T-helper 17 cell (primary cell): ENCODE measurements at regions not wholly inside any gene's neighbourhood (a gene's known extent, or its start where the extent isn't known, plus 50 kb on each side); places are given as distances from the start of the nearest gene placed in this dataset.
"Not testable (repeated sequence)": the region's sequence is repeated elsewhere in the genome, so short reads cannot be mapped to it uniquely, and the experiment has no call there.

Experiments
- ATAC-seq: fragments of 150-1000 bp; cut with Tn5 transposase; 2 replicates; pipeline ENCODE4 v1.10.0; 2021; ENCODE audit warnings: mild to moderate bottlenecking, moderate library complexity
- DNase-seq, 3 donors: peaks; one replicate each; pipeline versions ENCODE4 v3.0.0 to v3.0.0-alpha.2; 2020 to 2021
- H3K9me3 ChIP-seq: one replicate; pipeline ENCODE4 v1.7.0; 2013; ENCODE audit warnings: low read length, mild to moderate bottlenecking; ENCODE audit not compliant: control insufficient read depth, poor library complexity, severe bottlenecking
- H3K27ac Mint-ChIP-seq: one replicate; pipeline ENCODE4 v1.8.0; 2022; ENCODE audit warnings: mild to moderate bottlenecking, moderate library complexity, mixed read lengths
- H3K27me3 Mint-ChIP-seq: one replicate; pipeline ENCODE4 v1.8.0; 2022; ENCODE audit warnings: mixed read lengths
- H3K36me3 Mint-ChIP-seq: one replicate; pipeline ENCODE4 v1.8.0; 2022; ENCODE audit warnings: low read depth, mixed read lengths
- H3K4me1 Mint-ChIP-seq: one replicate; pipeline ENCODE4 v1.8.0; 2022; ENCODE audit warnings: mild to moderate bottlenecking, mixed read lengths
- H3K4me3 Mint-ChIP-seq: one replicate; pipeline ENCODE4 v1.8.0; 2022; ENCODE audit warnings: mild to moderate bottlenecking, moderate library complexity, mixed read lengths

DNA sequence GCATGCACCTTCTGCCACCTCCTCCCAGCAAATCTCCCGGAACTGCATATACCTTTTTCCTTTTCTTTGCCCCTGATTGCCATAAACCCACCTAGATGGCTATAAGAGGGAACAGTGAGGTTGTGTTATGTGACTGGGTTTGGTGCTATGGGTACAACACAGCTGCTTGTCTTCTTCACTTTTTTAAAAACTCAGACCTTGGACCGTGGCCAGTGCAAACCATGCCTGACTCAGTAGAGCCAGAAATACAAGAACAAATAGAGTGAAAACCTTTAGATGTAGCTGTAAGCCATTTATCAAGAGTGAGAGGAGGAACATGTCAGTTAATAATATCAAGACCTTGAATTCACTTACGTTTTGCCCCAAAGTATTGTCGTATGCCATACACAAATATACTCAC lies 267.4 kb upstream of the CHAC2 start:
- Mint-ChIP-seq H3K4me3 (no peak overlapping the region), H3K27me3 (no peaks in the 10 kb centered on the region), H3K27ac (no peak overlapping the region), H3K4me1 (no peaks in the 10 kb centered on the region), H3K36me3 (no peaks in the 10 kb centered on the region)
- DNase-seq (no peak), ATAC-seq (no peak)
- H3K9me3 ChIP-seq = no peaks in the 10 kb centered on the region

DNA sequence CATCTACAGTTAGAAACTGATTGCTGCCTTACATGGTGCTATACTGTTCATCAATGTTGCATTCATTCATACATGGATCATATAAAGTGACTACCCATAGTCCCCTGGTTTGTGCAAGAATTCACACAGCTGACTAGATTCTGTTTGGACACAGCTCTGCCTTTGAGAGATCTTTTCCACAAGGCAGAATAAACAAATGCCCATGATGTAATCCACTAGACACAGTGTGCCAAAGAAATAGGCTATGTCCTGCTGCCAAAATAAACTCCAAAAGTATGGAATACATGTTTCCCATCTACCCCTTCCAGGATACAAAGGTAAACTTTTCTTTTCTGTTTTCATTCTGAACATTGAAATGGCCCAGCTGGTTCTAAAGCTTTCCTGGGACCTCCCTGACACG lies 269.4 kb upstream of the CHAC2 start:
- H3K4me3 Mint-ChIP-seq = no peak overlapping the region
- no peaks in the 10 kb centered on the region for H3K27me3 Mint-ChIP-seq
- no peaks in the 10 kb centered on the region for H3K4me1 Mint-ChIP-seq
- no peak for DNase-seq
- no peak overlapping the region for H3K27ac Mint-ChIP-seq
- no peaks in the 10 kb centered on the region for H3K36me3 Mint-ChIP-seq
- no peak for ATAC-seq
- H3K9me3 ChIP-seq = no peaks in the 10 kb centered on the region

DNA sequence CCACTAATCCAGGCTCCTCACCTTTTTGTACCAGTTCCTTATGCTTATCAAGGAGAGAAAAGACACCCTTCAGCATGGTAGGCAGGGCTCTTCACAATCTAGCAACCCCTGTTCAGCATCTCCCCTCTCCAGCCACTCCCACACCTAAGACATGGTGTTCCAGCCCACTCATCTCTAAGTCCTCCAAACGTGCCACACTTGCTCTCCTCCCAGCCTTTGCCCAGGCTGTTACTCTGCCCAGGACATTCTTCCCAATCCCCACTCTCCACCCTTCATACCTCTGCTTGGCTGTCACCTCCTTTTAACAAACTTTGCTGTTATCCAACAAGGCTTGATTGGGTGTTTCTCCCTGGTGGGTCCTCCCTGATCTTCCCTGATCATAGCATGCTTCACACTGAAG lies 270.6 kb upstream of the CHAC2 start:
- no peaks in the 10 kb centered on the region for H3K9me3 ChIP-seq
- no peak for DNase-seq
- Mint-ChIP-seq H3K36me3 (no peaks in the 10 kb centered on the region), H3K27me3 (no peaks in the 10 kb centered on the region), H3K27ac (no peak overlapping the region), H3K4me1 (no peaks in the 10 kb centered on the region), H3K4me3 (no peak overlapping the region)
- no peak for ATAC-seq

DNA sequence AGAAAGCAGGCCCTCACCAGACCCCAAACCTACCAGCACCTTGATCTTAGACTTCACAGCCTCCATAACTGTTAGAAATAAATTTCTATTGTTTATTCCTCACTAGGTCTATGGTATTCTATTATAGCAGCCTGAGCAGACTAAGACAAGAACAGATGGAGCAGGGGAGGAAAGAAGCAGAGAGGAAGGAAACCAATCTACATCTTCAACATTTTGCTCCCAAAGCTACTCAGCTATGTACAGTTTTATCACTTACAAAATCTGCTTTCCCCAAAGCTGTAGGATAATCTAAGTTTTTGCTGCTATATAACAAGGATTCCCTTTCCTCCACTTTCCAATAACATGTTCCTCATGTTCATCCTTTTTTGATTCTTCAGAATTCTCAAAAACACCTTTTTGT lies 274.4 kb upstream of the CHAC2 start:
- H3K9me3 ChIP-seq = no peaks in the 10 kb centered on the region
- Mint-ChIP-seq H3K4me3 (no peak overlapping the region), H3K27ac (no peak overlapping the region), H3K36me3 (no peaks in the 10 kb centered on the region), H3K27me3 (no peaks in the 10 kb centered on the region), H3K4me1 (no peaks in the 10 kb centered on the region)
- DNase-seq (no peak), ATAC-seq (no peak)

DNA sequence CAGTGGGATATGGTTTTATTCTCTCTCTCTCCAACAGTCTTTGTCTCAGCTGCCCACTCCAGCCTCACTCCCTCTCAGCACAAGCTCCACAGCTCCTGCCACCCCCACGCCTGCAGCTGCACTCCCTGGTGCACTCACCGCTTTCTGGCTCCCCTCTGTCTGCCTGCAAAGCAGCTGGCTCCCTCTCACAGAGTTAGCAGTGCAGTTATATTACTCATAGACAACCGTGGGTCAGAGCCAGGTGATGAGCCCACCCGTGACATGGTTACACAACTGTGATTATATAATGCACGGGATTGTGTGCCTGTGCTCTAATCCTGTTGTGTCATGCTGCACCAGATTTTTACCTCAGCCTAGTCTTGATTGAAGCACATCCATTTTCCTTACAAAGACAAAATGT lies 276.9 kb upstream of the CHAC2 start:
- ATAC-seq = no peak
- no peaks in the 10 kb centered on the region for H3K27me3 Mint-ChIP-seq

DNA sequence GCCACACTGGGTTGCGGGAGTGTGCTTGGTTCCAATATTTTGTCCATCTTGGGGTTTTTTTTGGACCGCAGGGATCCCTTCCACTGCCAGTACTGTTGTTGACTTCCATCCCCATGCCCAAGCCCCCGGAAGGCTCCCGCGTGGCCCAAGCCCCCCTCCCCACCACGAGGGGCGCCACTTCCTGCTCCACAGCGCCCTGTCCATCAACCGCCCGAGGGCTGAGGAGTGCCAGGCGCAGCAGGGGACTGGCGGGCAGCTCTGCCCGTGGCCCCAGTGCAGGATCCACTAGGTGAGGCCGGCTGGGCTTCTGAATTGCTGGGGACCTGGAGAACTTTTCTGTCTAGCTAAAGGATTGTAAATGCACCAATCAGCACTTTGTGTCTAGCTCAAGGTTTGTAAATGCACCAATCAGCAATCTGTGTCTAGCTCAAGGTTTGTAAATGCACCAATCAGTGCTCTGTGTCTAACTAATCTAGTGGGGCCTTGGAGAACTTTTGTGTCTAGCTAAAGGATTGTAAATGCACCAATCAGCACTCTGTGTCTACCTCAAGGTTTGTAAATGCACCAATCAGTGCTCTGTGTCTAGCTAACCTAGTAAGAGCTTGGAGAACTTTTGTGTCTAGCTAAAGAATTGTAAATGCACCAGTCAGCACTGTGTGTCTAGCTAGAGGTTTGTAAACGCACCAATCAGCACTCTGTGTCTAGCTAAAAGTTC lies 281.3 kb upstream of the CHAC2 start:
- ATAC-seq, H3K9me3 ChIP-seq, DNase-seq, H3K27me3 Mint-ChIP-seq, H3K4me1 Mint-ChIP-seq, H3K36me3 Mint-ChIP-seq, H3K4me3 Mint-ChIP-seq, H3K27ac Mint-ChIP-seq: not testable (repeated sequence)

More for the DNA sequence above, 276.9 kb upstream of the CHAC2 start:
- Mint-ChIP-seq H3K27ac (no peak overlapping the region), H3K4me3 (no peak overlapping the region), H3K36me3 (no peaks in the 10 kb centered on the region), H3K4me1 (no peaks in the 10 kb centered on the region)
- DNase-seq = no peak
- no peaks in the 10 kb centered on the region for H3K9me3 ChIP-seq

DNA sequence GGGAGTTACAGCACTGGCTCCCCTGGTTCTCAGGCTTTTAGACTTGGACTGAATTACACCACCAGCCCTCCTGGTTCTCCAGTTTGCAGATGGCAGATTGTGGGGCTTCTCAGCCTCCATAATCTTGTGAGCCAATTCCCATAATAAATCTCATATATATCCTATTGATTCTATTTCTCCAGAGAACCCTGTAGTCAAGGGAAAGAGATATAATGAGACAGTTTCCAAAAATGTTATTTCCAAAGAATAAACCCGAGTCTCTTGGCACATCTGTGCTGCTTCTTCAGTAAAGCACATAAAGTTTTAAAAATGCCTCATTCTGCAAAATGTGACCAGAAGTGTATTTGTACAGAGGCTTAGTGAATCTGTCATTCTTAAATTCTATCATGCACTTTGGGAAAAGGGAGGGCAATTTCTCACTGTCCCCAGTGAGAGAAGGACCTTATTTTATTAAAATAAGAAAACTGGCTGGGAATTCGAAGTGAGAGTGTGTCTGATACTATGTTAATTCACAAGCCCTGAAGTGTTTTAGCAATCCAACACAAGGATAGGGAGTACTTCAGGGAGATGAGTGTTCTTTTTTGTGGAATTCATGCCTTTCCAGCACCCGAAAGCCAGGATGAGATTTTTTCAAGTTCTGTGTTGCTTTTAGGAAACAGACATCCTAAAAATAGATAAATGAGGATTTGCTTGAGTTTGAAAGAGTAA lies 282.4 kb upstream of the CHAC2 start:
- H3K27me3 Mint-ChIP-seq = peaks cover 6% of the 10 kb centered on the region
- H3K4me1 Mint-ChIP-seq = no peaks in the 10 kb centered on the region
- no peak for DNase-seq
- H3K9me3 ChIP-seq = no peaks in the 10 kb centered on the region
- no peaks in the 10 kb centered on the region for H3K36me3 Mint-ChIP-seq
- no peak for ATAC-seq
- H3K4me3 Mint-ChIP-seq = no peak overlapping the region
- no peak overlapping the region for H3K27ac Mint-ChIP-seq

DNA sequence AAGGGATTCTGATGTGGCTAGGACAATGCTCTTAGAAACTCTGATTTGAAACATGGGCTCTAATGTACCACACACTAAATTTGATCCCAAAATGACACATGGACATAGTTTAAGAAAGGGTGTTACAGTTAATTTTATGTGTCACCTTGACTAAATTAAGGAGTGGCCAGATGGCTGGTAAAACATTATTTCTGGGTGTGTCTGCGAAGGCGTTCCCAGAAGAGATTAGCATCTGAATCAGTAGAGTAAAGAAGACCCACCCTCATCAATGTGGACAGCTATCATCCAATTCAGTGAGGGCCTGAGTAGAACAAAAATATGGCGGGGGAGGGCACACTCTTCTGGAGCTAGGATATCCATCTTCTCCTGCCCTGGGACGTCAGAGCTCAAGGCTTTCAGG lies 283.1 kb upstream of the CHAC2 start:
- H3K4me1 Mint-ChIP-seq = no peaks in the 10 kb centered on the region
- DNase-seq (no peak), ATAC-seq (no peak)
- H3K36me3 Mint-ChIP-seq = no peaks in the 10 kb centered on the region
- no peak overlapping the region for H3K4me3 Mint-ChIP-seq
- no peak overlapping the region for H3K27ac Mint-ChIP-seq
- no peaks in the 10 kb centered on the region for H3K9me3 ChIP-seq
- peaks cover 6% of the 10 kb centered on the region for H3K27me3 Mint-ChIP-seq

DNA sequence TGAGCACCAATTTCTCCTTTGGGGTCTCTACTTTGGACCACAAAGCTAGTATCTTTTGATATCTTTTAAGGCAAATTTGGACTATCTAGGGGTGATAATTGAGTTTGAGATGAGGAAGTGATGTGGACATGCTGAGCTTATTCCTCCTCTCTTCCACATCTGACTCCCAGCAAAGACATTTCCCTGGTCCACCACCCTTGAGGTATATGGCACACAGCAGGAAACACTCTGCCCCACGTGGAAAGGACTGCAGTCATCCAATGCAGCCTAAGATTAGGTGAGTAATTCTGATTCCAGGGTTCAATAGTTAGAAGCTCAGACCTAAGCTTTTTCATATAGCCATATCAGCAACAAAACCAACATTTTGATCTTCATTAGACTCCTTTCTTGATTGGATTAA lies 290.1 kb upstream of the CHAC2 start:
- no peak overlapping the region for H3K27ac Mint-ChIP-seq
- H3K27me3 Mint-ChIP-seq = peaks cover 9% of the 10 kb centered on the region
- DNase-seq = no peak
- H3K4me3 Mint-ChIP-seq = no peak overlapping the region
- no peak for ATAC-seq
- H3K9me3 ChIP-seq = no peaks in the 10 kb centered on the region
- H3K4me1 Mint-ChIP-seq = no peaks in the 10 kb centered on the region
- H3K36me3 Mint-ChIP-seq = no peaks in the 10 kb centered on the region

DNA sequence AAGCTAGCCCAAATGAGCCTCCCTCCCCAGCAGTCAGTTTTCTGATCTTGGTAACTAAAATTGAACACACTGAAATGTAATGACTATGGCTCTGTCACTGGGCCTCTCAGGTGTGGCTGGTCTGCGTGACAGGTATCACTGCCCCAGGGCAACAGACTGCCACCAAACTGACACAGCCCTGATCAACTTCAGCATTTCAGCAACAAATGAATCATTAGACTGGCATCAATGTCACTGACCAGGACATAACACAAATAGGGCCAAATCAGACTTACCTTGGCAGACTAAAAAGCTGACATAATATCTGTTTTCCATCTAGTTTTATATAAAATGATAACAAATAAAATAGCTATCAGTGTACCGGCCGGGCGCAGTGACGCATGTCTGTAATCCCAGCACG lies 290.8 kb upstream of the CHAC2 start:
- Mint-ChIP-seq H3K4me1 (no peaks in the 10 kb centered on the region), H3K27ac (no peak overlapping the region), H3K36me3 (no peaks in the 10 kb centered on the region), H3K4me3 (no peak overlapping the region), H3K27me3 (peaks cover 9% of the 10 kb centered on the region)
- no peak for DNase-seq
- H3K9me3 ChIP-seq = no peaks in the 10 kb centered on the region
- no peak for ATAC-seq

DNA sequence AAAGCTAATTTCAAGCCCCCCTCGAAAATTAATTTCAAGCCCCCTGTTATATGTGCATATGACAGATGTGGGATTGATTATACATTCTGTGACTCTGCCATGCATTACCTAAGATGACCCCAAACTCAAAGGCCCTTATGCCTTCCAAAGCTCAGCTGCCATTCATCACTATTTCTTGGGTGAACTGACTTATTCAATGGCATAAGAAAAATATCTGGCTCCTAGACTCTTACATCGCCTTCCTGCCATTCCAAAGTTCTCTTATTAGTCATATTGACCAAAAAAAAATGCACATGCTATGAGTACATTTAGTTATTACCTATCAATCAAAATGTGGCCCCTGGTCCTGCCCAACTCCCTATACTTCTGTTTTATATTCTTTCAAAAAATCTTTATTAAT lies 291.8 kb upstream of the CHAC2 start:
- H3K27me3 Mint-ChIP-seq = peaks cover 9% of the 10 kb centered on the region
- no peaks in the 10 kb centered on the region for H3K36me3 Mint-ChIP-seq
- no peak overlapping the region for H3K27ac Mint-ChIP-seq
- no peaks in the 10 kb centered on the region for H3K9me3 ChIP-seq
- DNase-seq = no peak
- H3K4me3 Mint-ChIP-seq = no peak overlapping the region
- no peaks in the 10 kb centered on the region for H3K4me1 Mint-ChIP-seq
- no peak for ATAC-seq

DNA sequence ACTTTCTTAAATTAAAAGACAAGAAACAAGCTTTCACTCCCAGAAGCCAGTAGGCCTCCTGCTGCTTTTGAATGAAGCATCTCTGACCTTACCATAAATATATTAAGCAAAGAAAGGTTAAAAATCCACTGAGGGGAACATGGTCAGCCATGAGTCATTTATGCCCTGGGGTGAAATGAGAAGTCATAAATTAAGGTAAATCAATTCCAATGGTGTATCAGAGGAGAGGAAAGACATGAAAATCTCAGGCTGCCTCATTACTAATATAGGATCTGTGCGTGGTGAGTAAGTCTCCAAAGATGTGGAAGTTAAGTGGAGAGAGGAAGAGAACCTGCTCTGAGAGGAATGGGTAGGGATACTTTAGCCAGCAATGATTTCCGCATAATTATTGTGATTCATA lies 292.3 kb upstream of the CHAC2 start:
- no peaks in the 10 kb centered on the region for H3K36me3 Mint-ChIP-seq
- H3K4me3 Mint-ChIP-seq = no peak overlapping the region
- H3K4me1 Mint-ChIP-seq = no peaks in the 10 kb centered on the region
- DNase-seq (no peak), ATAC-seq (no peak)
- H3K27ac Mint-ChIP-seq = no peak overlapping the region
- no peaks in the 10 kb centered on the region for H3K9me3 ChIP-seq
- peaks cover 9% of the 10 kb centered on the region for H3K27me3 Mint-ChIP-seq

DNA sequence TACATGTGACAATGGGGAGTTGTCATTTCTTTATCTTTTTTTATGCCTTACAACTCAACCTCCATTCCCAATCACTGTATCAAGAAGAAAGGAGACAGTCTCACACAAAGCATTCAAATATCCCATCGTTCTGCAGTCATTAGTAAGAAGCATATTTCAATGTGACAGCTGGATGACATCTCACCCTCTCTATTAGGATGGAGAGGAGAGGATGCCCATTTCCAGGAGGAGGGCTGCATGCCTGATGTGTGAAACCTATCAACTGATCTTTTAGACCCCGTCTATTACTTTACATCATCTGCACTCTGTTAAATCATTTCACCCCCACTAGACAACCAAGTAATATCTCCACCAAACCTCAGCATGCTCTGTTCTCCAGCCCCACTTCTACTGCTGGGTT lies 292.7 kb upstream of the CHAC2 start:
- Mint-ChIP-seq H3K4me1 (no peaks in the 10 kb centered on the region), H3K4me3 (no peak overlapping the region), H3K27me3 (peaks cover 9% of the 10 kb centered on the region), H3K36me3 (no peaks in the 10 kb centered on the region), H3K27ac (no peak overlapping the region)
- ATAC-seq = no peak
- DNase-seq = no peak
- H3K9me3 ChIP-seq = no peaks in the 10 kb centered on the region

DNA sequence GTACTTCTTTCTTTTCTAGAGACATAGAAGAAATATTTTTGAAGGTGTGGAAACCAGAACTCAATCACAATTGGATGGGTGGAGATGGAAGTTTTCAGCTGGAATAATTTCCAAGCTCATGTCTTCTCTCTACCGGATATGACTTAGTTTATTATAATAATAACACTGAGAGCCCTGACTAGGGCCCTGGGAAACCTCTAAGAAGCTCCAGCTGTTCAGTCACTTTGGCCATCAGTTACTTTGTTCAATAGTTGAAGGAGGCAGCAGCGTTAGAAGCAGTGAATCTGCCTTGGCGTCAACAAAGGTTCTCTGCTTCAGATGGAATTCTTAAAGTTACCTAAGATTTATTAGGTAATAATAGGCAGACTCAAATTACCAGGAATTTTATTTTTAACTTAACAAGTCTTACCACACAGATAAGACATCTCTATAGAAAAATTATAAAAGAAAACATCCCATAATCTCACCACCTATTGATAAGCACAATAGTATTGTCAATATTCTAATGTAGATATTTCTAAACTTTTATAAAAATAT lies 293.8 kb upstream of the CHAC2 start:
- peaks cover 9% of the 10 kb centered on the region for H3K27me3 Mint-ChIP-seq
- H3K36me3 Mint-ChIP-seq = no peaks in the 10 kb centered on the region
- no peak overlapping the region for H3K27ac Mint-ChIP-seq
- no peak overlapping the region for H3K4me3 Mint-ChIP-seq
- ATAC-seq (no peak), DNase-seq (no peak)
- no peaks in the 10 kb centered on the region for H3K4me1 Mint-ChIP-seq
- H3K9me3 ChIP-seq = no peaks in the 10 kb centered on the region
